Smooth muscle cell (in vitro differentiated cells): ENCODE measurements at regions not wholly inside any gene's neighbourhood (a gene's known extent, or its start where the extent isn't known, plus 50 kb on each side); places are given as distances from the start of the nearest gene placed in this dataset.

Source experiments
- DNase-seq: peaks from one replicate; lab custom pipeline; 2025; ENCODE audit not compliant: unreplicated experiment; lab: John Stamatoyannopoulos, UW
- H2AFZ ChIP-seq: fragments of 200-600 bp; sonication (generic); 2 replicates; pipeline ENCODE4 v1.6.0; 2016; ENCODE audit warnings: antibody characterized with exemption, low read depth, mild to moderate bottlenecking
- H3F3A ChIP-seq: fragments of 200-600 bp; sonication (generic); 2 replicates; pipeline ENCODE4 v1.6.0; 2017; ENCODE audit warnings: antibody characterized with exemption, low read depth
- H3K27ac ChIP-seq: fragments of 200-600 bp; sonication (generic); 2 replicates; pipeline ENCODE4 v1.5.1; 2016; ENCODE audit warnings: low read depth, mild to moderate bottlenecking
- H3K27me3 ChIP-seq: fragments of 200-600 bp; sonication (generic); 2 replicates; pipeline ENCODE4 v1.6.1; 2016; ENCODE audit warnings: low read depth, mild to moderate bottlenecking
- H3K36me3 ChIP-seq: fragments of 200-600 bp; sonication (generic); 2 replicates; pipeline ENCODE4 v1.5.1; 2016; ENCODE audit warnings: low read depth
- H3K4me1 ChIP-seq: fragments of 200-600 bp; sonication (generic); 2 replicates; pipeline ENCODE4 v1.5.1; 2016; ENCODE audit warnings: low read depth
- H3K4me2 ChIP-seq: fragments of 200-600 bp; sonication (generic); 2 replicates; pipeline ENCODE4 v1.6.0; 2016; ENCODE audit warnings: mild to moderate bottlenecking
- H3K4me3 ChIP-seq: fragments of 200-600 bp; sonication (generic); 2 replicates; pipeline ENCODE4 v1.5.1; 2016; ENCODE audit warnings: mild to moderate bottlenecking
- H3K79me2 ChIP-seq: fragments of 200-600 bp; sonication (generic); 2 replicates; pipeline ENCODE4 v1.6.0; 2016; ENCODE audit warnings: low read depth, mild to moderate bottlenecking
- H3K9ac ChIP-seq: fragments of 200-600 bp; sonication (generic); 2 replicates; pipeline ENCODE4 v1.6.0; 2016; ENCODE audit warnings: low read depth
- H3K9me3 ChIP-seq: fragments of 200-600 bp; sonication (generic); replicated peaks from 2 replicates; pipeline ENCODE4 v1.5.1; 2016; ENCODE audit warnings: low read depth
- H4K20me1 ChIP-seq: fragments of 200-600 bp; sonication (generic); 2 replicates; pipeline ENCODE4 v1.6.0; 2016; ENCODE audit warnings: low read depth
- WGBS: methylation state at CpG from one replicate; pipeline ENCODE4 v1.1.7; 2016; ENCODE audit warnings: low lambda C conversion rate; 5-methylcytosine and 5-hydroxymethylcytosine counted together
- TF ChIP-seq, protein P1 (sequence below): fragments of 200-600 bp; sonication (generic); IDR thresholded peaks from 2 replicates; pipeline ENCODE4 v1.5.1; 2017; ENCODE audit warnings: borderline replicate concordance, mild to moderate bottlenecking, antibody characterized with exemption; ENCODE audit not compliant: insufficient read depth, poor library complexity, severe bottlenecking

GRCh38 chr4:23219779-23220408 is 527.2 kb downstream of the GBA3 start:
- no peak overlapping the region for H3K27ac ChIP-seq
- 78% methylated on average over 3 of the region's 3 CpGs for WGBS
- H3K27me3 ChIP-seq: no peaks in the 10 kb centered on the region
- H2AFZ ChIP-seq: no peak overlapping the region
- H3K4me2 ChIP-seq: no peak overlapping the region
- TF ChIP-seq, protein P1, sequence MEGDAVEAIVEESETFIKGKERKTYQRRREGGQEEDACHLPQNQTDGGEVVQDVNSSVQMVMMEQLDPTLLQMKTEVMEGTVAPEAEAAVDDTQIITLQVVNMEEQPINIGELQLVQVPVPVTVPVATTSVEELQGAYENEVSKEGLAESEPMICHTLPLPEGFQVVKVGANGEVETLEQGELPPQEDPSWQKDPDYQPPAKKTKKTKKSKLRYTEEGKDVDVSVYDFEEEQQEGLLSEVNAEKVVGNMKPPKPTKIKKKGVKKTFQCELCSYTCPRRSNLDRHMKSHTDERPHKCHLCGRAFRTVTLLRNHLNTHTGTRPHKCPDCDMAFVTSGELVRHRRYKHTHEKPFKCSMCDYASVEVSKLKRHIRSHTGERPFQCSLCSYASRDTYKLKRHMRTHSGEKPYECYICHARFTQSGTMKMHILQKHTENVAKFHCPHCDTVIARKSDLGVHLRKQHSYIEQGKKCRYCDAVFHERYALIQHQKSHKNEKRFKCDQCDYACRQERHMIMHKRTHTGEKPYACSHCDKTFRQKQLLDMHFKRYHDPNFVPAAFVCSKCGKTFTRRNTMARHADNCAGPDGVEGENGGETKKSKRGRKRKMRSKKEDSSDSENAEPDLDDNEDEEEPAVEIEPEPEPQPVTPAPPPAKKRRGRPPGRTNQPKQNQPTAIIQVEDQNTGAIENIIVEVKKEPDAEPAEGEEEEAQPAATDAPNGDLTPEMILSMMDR: no peak
- H3F3A ChIP-seq: no peaks in the 10 kb centered on the region
- DNase-seq: no peak
- no peak overlapping the region for H3K4me3 ChIP-seq
- no peaks in the 10 kb centered on the region for H3K79me2 ChIP-seq
- no peak overlapping the region for H3K9ac ChIP-seq
- H3K36me3 ChIP-seq: no peaks in the 10 kb centered on the region
- H3K4me1 ChIP-seq: no peaks in the 10 kb centered on the region
- H3K9me3 ChIP-seq: no peaks in the 10 kb centered on the region
- H4K20me1 ChIP-seq: no peaks in the 10 kb centered on the region

DNA sequence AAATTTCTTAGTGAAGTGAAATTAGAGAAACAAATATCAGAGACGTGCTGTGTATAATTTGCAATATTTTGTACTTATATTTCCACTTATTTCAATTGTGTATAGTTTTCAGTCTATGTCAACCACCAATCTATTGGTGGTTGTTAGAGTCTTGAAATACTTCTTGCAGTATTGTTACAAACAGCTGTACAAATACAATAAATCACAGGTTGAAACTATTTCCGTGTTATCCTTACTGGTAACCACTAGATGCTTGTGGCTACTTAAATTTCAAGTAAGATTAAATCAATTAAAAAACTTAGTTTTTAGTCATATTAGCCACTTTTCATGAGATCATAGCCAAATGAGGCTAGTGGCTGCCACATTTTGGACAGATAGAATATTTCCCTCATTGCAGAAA is 520.5 kb downstream of the GBA3 start:
- Histone ChIP-seq H3F3A (no peaks in the 10 kb centered on the region), H3K4me3 (no peak overlapping the region), H3K9me3 (no peaks in the 10 kb centered on the region), H2AFZ (no peak overlapping the region), H4K20me1 (no peaks in the 10 kb centered on the region), H3K4me1 (no peaks in the 10 kb centered on the region), H3K4me2 (no peak overlapping the region), H3K36me3 (no peaks in the 10 kb centered on the region), H3K27ac (no peak overlapping the region), H3K79me2 (no peaks in the 10 kb centered on the region), H3K9ac (no peak overlapping the region), H3K27me3 (no peaks in the 10 kb centered on the region)
- TF ChIP-seq, protein P1: no peak
- no peak for DNase-seq
- WGBS: 93% methylated on average over 2 of the region's 2 CpGs

- Histone ChIP-seq H3K4me3 (no peak overlapping the region), H3K4me1 (no peaks in the 10 kb centered on the region), H3K4me2 (no peak overlapping the region), H3K36me3 (no peaks in the 10 kb centered on the region), H3K27ac (no peak overlapping the region), H3K27me3 (no peaks in the 10 kb centered on the region), H3K79me2 (no peaks in the 10 kb centered on the region), H2AFZ (no peak overlapping the region), H3K9ac (no peak overlapping the region), H3F3A (no peaks in the 10 kb centered on the region), H3K9me3 (no peaks in the 10 kb centered on the region), H4K20me1 (no peaks in the 10 kb centered on the region)
- 87% methylated on average over 4 of the region's 4 CpGs for WGBS
- DNase-seq: no peak
- TF ChIP-seq, protein P1: no peak
These were observed 519.8 kb downstream of the GBA3 start for GRCh38 chr4:23212558-23212957.

DNA sequence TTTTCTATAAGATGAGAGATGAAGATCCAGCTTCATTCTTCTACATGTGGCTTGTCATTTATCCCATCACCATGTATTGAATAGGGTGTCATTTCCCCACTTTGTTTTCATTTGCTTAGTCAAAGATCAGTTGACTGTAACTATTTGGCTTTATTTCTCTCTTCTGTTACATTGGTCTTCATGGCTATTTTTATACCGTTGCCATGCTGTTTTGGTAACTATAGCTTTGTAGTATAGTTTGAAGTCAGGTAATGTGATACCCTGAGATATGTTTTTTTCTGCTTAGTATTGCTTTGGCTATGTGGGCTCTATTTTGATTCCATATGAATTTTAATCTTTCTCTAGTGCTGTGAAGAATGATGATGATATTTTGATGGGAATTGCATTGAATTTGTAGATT is 514.3 kb downstream of the GBA3 start:
- Histone ChIP-seq H3K4me1 (no peaks in the 10 kb centered on the region), H2AFZ (no peak overlapping the region), H3K27me3 (no peaks in the 10 kb centered on the region), H3K36me3 (no peaks in the 10 kb centered on the region), H3K9ac (no peak overlapping the region), H4K20me1 (no peaks in the 10 kb centered on the region), H3K4me3 (no peak overlapping the region), H3K9me3 (no peaks in the 10 kb centered on the region), H3K27ac (no peak overlapping the region), H3K4me2 (no peak overlapping the region), H3F3A (no peaks in the 10 kb centered on the region), H3K79me2 (no peaks in the 10 kb centered on the region)
- TF ChIP-seq, protein P1: no peak
- 86% methylated on average over 1 of the region's 1 CpG for WGBS
- DNase-seq: no peak
